HG02943 (cell line): ENCODE measurements at regions not wholly inside any gene's neighbourhood (a gene's known extent, or its start where the extent isn't known, plus 50 kb on each side); places are given as distances from the start of the nearest gene placed in this dataset.

ENCODE experiments used
- ATAC-seq: cut with Tn5 transposase; IDR thresholded peaks from one replicate; pipeline ENCODE4 v1.9.1; 2021; ENCODE audit warnings: mild to moderate bottlenecking, low read depth, moderate library complexity; ENCODE audit not compliant: unreplicated experiment

DNA sequence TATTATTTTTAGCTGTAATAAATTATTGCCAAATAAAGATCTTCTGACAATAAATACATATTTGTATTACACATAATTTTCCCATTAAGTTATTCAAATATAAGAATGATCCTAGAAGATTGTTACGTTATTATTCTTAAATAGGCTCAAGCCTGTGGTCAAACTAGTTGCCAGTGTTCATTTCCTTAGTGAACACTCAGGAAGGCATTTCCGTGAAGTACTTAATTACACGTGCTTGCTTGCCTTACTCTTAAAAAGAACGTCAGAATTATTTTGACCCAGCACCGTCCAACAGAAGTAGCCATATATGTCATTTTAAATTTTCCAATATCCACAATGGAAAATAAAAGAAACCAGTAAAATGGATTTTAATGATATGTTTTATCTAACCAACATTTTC is 249.8 kb downstream of the TXNL1 start:
- no peak for ATAC-seq

GRCh38 chr18:56386856-56387255 is 251.5 kb downstream of the TXNL1 start:
- ATAC-seq, result no peak

DNA sequence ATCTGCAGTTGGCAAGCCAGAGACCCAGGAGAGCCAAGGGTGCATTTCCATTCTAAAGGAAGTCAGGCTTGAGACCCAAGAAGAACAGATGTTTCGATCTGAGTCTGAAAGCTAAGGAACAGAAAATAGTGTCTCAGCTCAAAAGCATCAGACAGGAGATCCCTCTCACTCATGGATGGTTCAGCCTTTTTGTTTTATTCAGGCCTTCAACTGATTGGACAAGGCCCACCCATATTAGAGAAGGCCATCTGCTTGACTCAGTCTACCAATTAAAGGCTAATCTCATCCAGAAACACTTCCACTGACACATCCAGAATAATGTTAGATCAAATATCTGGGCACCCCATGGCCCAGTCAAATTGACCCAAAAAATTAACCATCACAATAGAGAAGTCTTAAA is 255.0 kb downstream of the TXNL1 start:
- no peak for ATAC-seq

GRCh38 chr18:56382541-56382940 is 255.9 kb downstream of the TXNL1 start:
- ATAC-seq, result no peak

GRCh38 chr18:56381196-56381595 is 257.2 kb downstream of the TXNL1 start:
- no peak for ATAC-seq

DNA sequence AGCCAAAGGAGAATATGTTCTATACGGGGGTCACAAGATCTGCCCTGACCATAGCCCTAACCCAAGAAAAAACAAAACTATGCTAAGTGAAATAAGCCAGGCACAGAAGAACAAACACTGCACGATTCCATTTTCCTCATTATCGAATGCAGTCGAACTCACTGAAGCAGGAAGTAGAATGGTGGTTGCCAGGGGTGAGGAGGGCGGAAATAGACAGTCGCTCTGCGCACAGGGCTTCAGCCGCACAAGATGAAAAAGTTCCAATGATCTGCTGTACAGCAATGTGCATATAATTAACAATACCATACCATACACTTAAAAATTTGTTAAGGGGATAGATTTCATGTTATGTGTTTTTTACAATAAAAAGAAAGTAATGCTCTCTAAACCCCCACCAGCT is 257.7 kb downstream of the TXNL1 start:
- no peak for ATAC-seq

GRCh38 chr18:56379256-56379655 is 259.1 kb downstream of the TXNL1 start:
- ATAC-seq, result no peak

DNA sequence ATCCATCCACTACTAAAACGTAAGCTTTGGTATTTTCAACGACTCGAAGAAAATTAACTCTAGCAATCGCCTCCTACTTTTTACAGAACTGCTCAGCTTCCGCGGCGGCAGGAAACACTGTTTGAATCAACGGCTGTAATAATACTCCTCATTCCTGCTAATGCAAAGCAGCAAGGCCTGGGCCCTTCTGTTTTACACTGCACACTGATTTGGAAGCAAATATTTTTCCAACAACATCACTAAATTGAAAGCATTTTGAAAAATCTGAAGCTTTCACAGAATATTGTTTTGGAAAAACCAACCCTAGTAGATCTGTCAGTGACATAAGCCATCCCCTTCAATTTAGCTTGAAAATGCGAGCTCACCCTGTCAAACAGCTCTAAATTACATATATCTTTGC is 261.2 kb downstream of the TXNL1 start:
- ATAC-seq, result no peak

GRCh38 chr18:56374007-56374655 is 264.3 kb downstream of the TXNL1 start:
- ATAC-seq, result no peak

GRCh38 chr18:56373601-56374000 is 264.8 kb downstream of the TXNL1 start:
- ATAC-seq, result no peak

DNA sequence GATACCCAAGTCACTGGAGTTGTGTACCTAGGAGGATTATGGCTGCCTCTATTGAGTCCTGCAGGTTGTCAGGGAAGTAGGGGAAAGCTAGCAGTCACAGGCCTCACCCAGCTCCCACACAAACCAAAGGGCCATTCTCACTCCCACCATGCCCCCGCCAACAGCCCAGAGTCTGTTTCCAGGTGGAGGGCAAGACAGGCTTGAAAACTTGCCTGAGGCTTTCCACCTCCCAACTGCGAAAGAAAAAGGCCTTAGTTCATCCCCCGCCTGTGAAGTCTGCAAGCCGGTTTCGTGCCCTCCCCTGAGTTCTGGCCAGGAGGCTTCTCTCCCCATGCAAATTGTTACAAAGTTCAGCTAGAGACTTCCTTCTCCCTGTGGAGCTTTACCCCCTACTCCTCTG is 270.3 kb downstream of the TXNL1 start:
- no peak for ATAC-seq

DNA sequence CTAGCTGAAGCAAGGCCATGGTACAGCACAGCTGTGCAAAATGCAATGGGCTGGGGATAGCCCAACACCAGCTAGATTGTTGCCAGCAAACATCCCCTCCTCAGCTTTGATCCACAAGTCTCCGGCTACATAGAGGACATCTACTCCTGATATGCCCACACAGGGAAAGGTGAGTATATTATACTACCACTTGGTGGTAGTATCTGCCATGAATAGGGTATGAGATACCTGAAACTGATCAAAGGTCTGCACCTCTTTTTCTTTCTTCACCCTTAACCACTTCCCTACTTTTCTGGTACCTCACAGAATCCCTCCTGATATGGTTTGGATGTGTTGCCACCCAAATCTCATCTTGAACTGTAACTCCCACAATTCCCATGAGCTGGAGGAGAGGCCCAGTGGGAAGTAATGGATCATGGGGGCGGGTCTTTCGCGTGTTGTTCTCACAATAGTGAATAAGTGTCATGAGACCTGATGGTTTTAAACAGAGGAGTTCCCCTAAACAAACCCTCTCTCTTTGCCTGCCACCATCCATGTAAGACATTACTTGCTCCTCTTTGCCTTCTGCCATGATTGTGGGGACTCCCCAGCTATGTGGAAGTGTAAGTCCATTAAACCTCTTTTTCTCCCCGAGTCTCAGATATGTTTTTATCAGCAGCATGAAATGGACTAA is 279.6 kb downstream of the TXNL1 start:
- no peak for ATAC-seq

DNA sequence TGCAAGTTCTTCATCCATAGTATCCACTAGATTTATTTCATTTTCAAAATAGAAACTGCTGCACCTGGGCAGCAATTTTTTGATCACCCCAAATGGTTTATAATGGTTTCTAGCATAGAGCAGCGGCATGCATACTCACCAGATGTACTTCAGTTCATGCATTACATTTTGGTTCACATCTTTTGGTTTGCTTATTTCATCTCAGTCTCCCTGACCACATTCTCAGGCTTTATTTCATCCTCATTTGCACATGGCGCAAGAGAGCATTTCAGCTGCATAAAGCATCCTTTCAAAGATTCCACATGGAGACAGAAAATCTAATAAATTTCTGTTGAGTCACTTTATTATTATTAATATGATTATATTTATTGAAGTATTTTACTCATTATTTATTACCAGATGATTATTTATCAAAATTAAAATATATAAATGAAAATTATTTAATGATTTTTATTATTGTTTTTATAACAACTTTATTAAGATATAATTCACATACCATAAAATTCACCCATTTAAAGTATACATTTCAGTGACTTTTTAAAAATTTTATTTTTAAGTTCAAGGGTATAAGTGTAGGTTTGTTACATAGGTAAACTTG is 284.6 kb downstream of the TXNL1 start:
- no peak for ATAC-seq

GRCh38 chr18:56351911-56352500 is 286.4 kb downstream of the TXNL1 start:
- no peak for ATAC-seq

DNA sequence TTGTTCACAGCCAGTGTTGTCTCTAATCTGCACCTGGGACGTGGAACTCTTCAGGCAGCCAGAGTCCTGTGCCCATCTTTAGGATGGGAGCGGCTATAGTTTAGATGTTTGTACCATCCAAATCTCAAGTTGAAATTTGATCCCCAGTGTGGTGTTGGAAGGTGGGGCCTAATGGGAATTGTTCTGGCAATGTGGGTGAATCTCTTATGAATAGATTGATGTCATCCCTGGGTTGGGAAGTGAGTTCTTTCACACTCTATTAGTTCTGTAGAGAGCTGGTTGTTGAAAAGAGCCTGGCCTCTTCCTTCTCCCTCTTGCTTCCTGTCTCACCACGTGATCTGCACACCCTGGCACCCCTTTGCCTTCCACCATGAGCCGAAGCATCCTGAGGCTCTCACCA is 300.9 kb downstream of the TXNL1 start:
- no peak for ATAC-seq

GRCh38 chr18:56333839-56334238 is 304.6 kb downstream of the TXNL1 start:
- ATAC-seq, result no peak

- ATAC-seq, result no peak
Observed at GRCh38 chr18:56333146-56333545, 305.2 kb downstream of the TXNL1 start.

- ATAC-seq, result no peak
Observed at GRCh38 chr18:56332371-56332770, 306.0 kb downstream of the TXNL1 start.

GRCh38 chr18:56330366-56331110 is 307.9 kb downstream of the TXNL1 start:
- ATAC-seq, result no peak

GRCh38 chr18:56329536-56329935 is 308.9 kb downstream of the TXNL1 start:
- no peak for ATAC-seq
